Calu3 (cell line): ENCODE measurements at regions not wholly inside any gene's neighbourhood (a gene's known extent, or its start where the extent isn't known, plus 50 kb on each side); places are given as distances from the start of the nearest gene placed in this dataset.

ENCODE experiments used
- BruUV-seq: library from RNA; stranded (reverse); fragments of 400-500 nt; replicated peaks from 2 replicates; lab custom pipeline; 2021; lab: Mats Ljungman, UMichigan
- CTCF ChIA-PET: fragments of 300-600 bp; sonication (Branson Sonifier 250); formaldehyde crosslinking; loops from one replicate; lab custom pipeline; 2022; ENCODE audit warnings: antibody characterized with exemption; lab: Charles Lee
- DNase-seq: peaks from one replicate; pipeline ENCODE4 v3.0.0; 2022
- H3K27ac Mint-ChIP-seq: one replicate; pipeline ENCODE4 v1.8.0; 2022; ENCODE audit warnings: mixed read lengths; ENCODE audit not compliant: unreplicated experiment
- H3K27me3 Mint-ChIP-seq: one replicate; pipeline ENCODE4 v1.8.0; 2022; ENCODE audit warnings: mixed read lengths; ENCODE audit not compliant: unreplicated experiment
- H3K36me3 Mint-ChIP-seq: one replicate; pipeline ENCODE4 v1.8.0; 2022; ENCODE audit warnings: mild to moderate bottlenecking, moderate library complexity, mixed read lengths; ENCODE audit not compliant: insufficient read depth, unreplicated experiment
- H3K4me1 Mint-ChIP-seq: one replicate; pipeline ENCODE4 v1.8.0; 2022; ENCODE audit warnings: mild to moderate bottlenecking, low read depth, mixed read lengths; ENCODE audit not compliant: unreplicated experiment
- H3K4me3 Mint-ChIP-seq: one replicate; pipeline ENCODE4 v1.8.0; 2022; ENCODE audit warnings: mild to moderate bottlenecking, low read depth, moderate library complexity, mixed read lengths; ENCODE audit not compliant: unreplicated experiment
- H3K9me3 Mint-ChIP-seq: one replicate; pipeline ENCODE4 v1.8.0; 2022; ENCODE audit warnings: low read depth, mixed read lengths; ENCODE audit not compliant: unreplicated experiment
- intact Hi-C: fragments of 100-400 bp; cut with micrococcal nuclease; formaldehyde crosslinking; loops from one replicate; pipeline ENCODE4 v1.10.0; 2022; ENCODE audit not compliant: unreplicated experiment
- TF ChIP-seq, protein P1 (sequence below): fragments of 200-600 bp; IDR thresholded peaks from one replicate; pipeline ENCODE4 v1.8.0; 2022; ENCODE audit warnings: antibody characterized with exemption; ENCODE audit not compliant: unreplicated experiment

DNA sequence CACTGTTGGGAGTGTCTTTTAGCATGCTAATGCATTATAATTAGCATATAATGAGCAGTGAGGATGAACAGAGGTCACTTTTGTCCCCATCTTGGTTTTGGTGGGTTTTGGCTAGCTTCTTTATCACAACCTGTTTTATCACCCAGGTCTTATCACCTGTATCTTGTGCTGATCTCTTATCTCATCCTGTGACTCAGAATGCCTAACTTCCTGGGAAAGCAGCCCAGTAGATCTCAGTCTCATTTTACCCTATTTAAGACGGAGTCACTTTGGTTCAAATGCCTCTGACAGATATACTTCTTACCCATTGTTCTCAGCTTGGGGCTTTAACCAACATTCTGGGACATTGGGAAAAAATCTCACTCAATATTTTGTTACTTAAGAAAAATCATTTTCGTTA lies 348.7 kb downstream of the PBX1 start:
- Mint-ChIP-seq H3K27me3 (no peaks in the 10 kb centered on the region), H3K36me3 (no peaks in the 10 kb centered on the region), H3K4me3 (no peak overlapping the region), H3K9me3 (peaks cover 5% of the 10 kb centered on the region), H3K4me1 (no peaks in the 10 kb centered on the region), H3K27ac (no peak overlapping the region)
- TF ChIP-seq, protein P1, sequence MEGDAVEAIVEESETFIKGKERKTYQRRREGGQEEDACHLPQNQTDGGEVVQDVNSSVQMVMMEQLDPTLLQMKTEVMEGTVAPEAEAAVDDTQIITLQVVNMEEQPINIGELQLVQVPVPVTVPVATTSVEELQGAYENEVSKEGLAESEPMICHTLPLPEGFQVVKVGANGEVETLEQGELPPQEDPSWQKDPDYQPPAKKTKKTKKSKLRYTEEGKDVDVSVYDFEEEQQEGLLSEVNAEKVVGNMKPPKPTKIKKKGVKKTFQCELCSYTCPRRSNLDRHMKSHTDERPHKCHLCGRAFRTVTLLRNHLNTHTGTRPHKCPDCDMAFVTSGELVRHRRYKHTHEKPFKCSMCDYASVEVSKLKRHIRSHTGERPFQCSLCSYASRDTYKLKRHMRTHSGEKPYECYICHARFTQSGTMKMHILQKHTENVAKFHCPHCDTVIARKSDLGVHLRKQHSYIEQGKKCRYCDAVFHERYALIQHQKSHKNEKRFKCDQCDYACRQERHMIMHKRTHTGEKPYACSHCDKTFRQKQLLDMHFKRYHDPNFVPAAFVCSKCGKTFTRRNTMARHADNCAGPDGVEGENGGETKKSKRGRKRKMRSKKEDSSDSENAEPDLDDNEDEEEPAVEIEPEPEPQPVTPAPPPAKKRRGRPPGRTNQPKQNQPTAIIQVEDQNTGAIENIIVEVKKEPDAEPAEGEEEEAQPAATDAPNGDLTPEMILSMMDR = no peak
- no TSS peak for BruUV-seq
- intact Hi-C loops = loop anchor here (10.0 kb wide), 1 partner anchor 103 kb away; no protein-coding TSS in a partner anchor
- CTCF ChIA-PET = no interaction called here
- no peak for DNase-seq

DNA sequence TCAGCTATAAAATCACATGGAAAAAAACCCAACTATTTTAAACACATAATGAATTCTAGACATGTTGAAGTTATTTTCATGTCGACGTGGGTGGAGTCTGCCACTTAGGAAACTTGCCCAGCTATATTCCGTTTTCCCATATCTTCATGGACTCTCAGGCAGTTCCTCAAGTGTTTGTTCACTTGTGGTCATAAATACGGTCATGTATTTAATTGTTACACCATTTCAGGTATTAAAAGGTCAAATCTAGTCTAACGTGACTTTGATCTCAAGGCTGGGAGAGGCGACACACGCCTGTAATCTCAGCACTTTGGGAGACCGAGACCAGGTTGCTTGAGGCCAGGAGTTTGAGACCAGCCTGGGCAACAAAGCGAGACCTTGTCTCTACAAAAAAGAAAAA lies 346.9 kb downstream of the PBX1 start:
- CTCF ChIA-PET = no interaction called here

DNA sequence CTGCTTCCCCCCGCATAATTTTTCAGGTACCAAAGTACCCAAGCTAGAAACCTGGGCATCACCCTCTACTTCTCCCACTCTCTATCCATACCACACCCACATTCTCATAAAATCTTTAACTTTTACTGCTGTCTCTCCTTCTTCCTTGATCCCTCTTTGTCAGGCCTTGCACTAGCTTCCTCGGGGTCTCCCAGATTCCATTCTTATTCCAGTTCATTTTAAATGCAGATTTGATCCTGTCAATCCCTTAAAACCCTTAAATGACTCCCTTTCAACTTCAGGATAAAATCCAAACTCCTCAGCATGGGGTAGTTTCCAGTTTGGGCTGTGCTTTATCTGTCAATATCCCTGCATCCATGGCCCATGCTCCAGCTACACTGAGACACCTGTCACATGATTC lies 343.5 kb downstream of the PBX1 start:
- H3K4me1 Mint-ChIP-seq = no peaks in the 10 kb centered on the region
- BruUV-seq = no TSS peak
- intact Hi-C loops = loop anchor here (10.0 kb wide), 1 partner anchor 98 kb away; no protein-coding TSS in a partner anchor

More for the DNA sequence above, 346.9 kb downstream of the PBX1 start:
- H3K4me3 Mint-ChIP-seq = no peak overlapping the region
- H3K27me3 Mint-ChIP-seq = no peaks in the 10 kb centered on the region
- intact Hi-C loops = loop anchor here (10.0 kb wide), 1 partner anchor 101 kb away; no protein-coding TSS in a partner anchor
- H3K36me3 Mint-ChIP-seq = no peaks in the 10 kb centered on the region
- DNase-seq = no peak
- TF ChIP-seq, protein P1 = no peak
- H3K4me1 Mint-ChIP-seq = no peaks in the 10 kb centered on the region
- peaks cover 8% of the 10 kb centered on the region for H3K9me3 Mint-ChIP-seq
- no peak overlapping the region for H3K27ac Mint-ChIP-seq
- BruUV-seq = no TSS peak

More for the DNA sequence above, 343.5 kb downstream of the PBX1 start:
- Mint-ChIP-seq H3K4me3 (no peak overlapping the region), H3K27me3 (no peaks in the 10 kb centered on the region), H3K36me3 (no peaks in the 10 kb centered on the region), H3K27ac (no peak overlapping the region), H3K9me3 (peaks cover 6% of the 10 kb centered on the region)
- CTCF ChIA-PET = interaction anchor here (1.0 kb wide), 1 partner anchor 10 kb away, joined by 3 read pairs; no protein-coding TSS in a partner anchor
- TF ChIP-seq, protein P1 = no peak
- DNase-seq = no peak
